ENCODE measurements at regions not wholly inside any gene's neighbourhood (a gene's known extent, or its start where the extent isn't known, plus 50 kb on each side); places are given as distances from the start of the nearest gene placed in this dataset.

DNA sequence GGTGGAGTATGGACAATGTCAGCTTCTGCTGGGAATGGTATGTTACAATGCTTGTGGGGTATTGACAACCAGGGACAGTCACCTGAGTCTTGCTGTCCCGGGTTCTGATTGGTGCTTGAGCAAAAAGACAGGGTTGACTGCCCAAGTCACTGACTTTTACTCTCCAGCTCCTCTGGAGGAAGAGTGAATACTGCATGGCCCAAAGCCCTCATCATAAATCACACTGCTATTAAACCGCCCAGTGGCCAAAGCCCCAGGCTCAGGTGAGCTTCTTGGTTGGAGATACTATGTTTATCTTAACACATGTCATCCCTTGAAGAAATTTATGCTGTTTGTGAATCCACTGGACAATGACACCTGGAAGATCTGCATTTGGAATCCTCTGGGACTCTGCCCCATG is 90.0 kb upstream of the IGFBP3 start:
- H3K9me3 Mint-ChIP-seq = no peaks in the 10 kb centered on the region
- DNase-seq (no peak), ATAC-seq (ENCODE audit: low read depth) (no peak)
- H3K4me1 Mint-ChIP-seq = no peaks in the 10 kb centered on the region
- H3K4me3 Mint-ChIP-seq = no peak overlapping the region
- POLR2A ChIA-PET = no interaction called here
- no peaks in the 10 kb centered on the region for H3K36me3 Mint-ChIP-seq
- no peak overlapping the region for H3K27ac Mint-ChIP-seq
- no peaks in the 10 kb centered on the region for H3K27me3 Mint-ChIP-seq

DNA sequence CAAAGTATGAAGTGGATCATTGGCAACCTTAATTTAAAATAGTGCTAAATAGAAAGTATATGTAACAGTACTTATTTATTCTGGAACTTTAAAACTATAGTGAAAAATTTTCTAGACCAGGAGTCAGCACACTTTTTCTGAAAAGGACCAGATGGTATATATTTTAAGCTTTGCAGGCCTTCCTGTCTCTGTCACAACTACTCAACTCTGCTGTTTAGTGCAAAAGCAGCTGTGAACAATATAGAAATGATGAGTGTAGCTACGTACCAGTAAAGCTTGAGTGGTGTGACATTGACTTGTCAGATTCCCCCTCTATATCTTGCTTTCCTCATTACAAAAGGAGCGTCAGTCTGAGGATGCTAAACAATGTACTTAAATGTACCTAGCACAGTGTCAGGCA is 88.1 kb upstream of the IGFBP3 start:
- ATAC-seq (ENCODE audit: low read depth) (no peak), DNase-seq (no peak)
- no peak overlapping the region for H3K4me3 Mint-ChIP-seq
- H3K27me3 Mint-ChIP-seq = no peaks in the 10 kb centered on the region
- no peaks in the 10 kb centered on the region for H3K9me3 Mint-ChIP-seq
- H3K27ac Mint-ChIP-seq = no peak overlapping the region
- no peaks in the 10 kb centered on the region for H3K4me1 Mint-ChIP-seq
- H3K36me3 Mint-ChIP-seq = no peaks in the 10 kb centered on the region
- POLR2A ChIA-PET = no interaction called here

DNA sequence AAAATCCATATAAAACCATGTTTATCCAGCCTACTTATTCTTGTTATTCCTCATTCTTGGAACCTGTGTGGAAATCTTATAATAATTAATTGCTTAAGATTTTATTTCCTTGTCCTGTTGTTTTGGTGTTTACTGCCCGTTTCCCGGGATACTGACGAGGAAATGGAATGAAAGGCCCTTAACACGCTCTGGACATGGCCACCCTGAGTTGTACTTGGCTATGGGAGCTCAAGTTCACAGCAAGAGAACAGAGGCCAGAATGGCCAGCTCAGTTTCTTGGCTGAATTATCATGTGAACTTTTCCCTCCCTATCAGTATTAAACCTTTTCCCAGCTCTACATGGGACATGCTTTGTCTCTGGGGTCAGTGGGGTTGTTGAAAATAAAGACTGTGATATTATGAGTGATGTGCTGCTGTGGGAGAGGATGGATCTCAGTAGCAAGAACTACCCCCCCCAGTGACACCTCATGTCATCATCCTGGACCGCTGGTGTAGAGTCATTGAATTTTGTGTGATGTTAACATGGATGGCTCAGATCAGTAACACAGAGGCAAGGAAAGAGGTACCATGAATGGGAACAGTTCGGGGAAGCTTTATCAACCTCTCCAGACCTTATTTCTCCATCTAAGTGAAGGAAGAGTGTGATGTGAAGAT is 87.0 kb upstream of the IGFBP3 start:
- no peak for ATAC-seq (ENCODE audit: low read depth)
- Mint-ChIP-seq H3K4me3 (no peak overlapping the region), H3K4me1 (no peaks in the 10 kb centered on the region), H3K9me3 (peaks cover 6% of the 10 kb centered on the region), H3K27me3 (no peaks in the 10 kb centered on the region), H3K27ac (no peak overlapping the region), H3K36me3 (no peaks in the 10 kb centered on the region)
- no peak for DNase-seq
- POLR2A ChIA-PET = no interaction called here

DNA sequence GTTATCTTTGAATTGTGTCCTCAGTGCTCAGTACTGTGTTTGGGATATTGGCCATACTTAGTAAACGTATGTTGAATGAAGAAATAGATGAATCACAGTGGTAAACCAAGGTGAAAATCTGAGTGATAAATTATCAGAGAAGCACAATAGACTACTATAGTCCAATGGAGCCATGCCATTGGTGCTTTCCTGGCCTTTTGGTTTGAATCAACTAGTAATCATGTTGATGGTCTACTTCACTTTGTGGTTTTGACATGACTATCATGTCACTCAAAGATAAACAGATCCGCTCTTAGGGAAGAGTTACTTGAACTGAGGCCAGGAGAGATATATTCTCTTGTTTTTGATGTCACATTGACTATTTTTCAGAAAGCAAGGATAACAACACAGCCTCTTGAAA is 86.1 kb upstream of the IGFBP3 start:
- Mint-ChIP-seq H3K4me1 (no peaks in the 10 kb centered on the region), H3K36me3 (no peaks in the 10 kb centered on the region), H3K4me3 (no peak overlapping the region), H3K27ac (no peak overlapping the region), H3K9me3 (peaks cover 6% of the 10 kb centered on the region), H3K27me3 (no peaks in the 10 kb centered on the region)
- no peak for DNase-seq
- POLR2A ChIA-PET = no interaction called here
- no peak for ATAC-seq (ENCODE audit: low read depth)

DNA sequence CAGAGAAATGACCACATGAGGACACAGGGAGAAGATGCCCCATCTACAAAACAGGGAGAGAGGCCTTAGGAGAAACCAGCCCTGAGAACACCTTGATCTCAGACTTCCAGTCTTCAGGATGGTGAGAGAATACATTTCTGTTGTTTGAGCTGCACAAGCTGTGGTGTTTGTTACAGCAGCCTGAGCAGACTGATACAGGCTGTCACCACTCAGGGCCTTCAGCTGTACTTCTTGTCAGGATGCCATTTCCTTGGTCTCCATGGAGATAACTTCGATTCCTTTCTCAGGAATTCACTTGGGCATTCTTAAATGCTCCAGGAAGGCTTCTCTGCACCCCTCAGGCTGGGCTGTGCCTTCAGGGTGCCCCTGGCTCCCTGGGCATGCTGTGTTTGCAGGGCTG is 85.7 kb upstream of the IGFBP3 start:
- Mint-ChIP-seq H3K27ac (no peak overlapping the region), H3K4me1 (no peaks in the 10 kb centered on the region), H3K36me3 (no peaks in the 10 kb centered on the region), H3K4me3 (no peak overlapping the region), H3K9me3 (peaks cover 6% of the 10 kb centered on the region), H3K27me3 (no peaks in the 10 kb centered on the region)
- POLR2A ChIA-PET = no interaction called here
- no peak for ATAC-seq (ENCODE audit: low read depth)
- DNase-seq = no peak

DNA sequence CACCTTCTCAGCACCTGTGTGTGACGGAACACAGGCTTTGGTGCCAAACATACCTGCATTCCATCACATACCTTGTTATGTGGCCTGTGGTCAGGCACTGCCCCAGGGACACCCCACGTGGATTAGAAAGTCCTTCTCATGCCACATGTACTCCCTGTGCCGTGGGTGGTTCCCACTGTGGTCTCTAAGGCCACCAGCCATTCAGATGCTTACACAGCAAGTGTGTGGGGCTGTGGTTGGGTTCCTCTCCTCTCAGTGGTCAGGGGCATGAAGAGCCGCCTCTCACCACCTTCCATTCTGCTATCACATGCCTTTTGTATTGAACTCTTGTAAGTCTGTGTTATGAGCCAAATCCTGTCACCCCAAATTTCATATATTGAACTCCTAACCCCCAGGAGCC is 85.1 kb upstream of the IGFBP3 start:
- Mint-ChIP-seq H3K36me3 (no peaks in the 10 kb centered on the region), H3K9me3 (peaks cover 6% of the 10 kb centered on the region), H3K4me1 (no peaks in the 10 kb centered on the region), H3K4me3 (no peak overlapping the region), H3K27me3 (no peaks in the 10 kb centered on the region), H3K27ac (no peak overlapping the region)
- DNase-seq = no peak
- ATAC-seq (ENCODE audit: low read depth) = no peak
- POLR2A ChIA-PET = no interaction called here

DNA sequence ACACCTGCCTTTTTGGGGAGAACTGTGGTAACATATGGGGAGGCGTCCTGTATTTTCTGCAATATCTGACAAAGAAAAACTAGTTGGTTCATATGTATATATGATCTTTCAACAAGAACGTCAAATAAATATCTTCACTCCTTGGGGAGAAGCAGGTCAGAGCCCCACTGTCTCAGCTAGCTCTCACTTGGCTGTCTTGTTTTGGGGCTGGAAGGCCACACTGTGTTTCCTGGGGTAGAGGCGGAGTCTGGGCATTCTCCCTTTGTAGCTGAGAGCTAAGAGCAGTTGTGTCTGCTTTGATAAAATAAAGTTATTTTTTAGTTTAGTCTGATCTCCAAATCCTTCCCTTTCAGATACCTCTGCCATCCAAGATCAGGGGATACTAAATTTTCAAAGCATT is 83.9 kb upstream of the IGFBP3 start:
- Mint-ChIP-seq H3K9me3 (peaks cover 7% of the 10 kb centered on the region), H3K27ac (no peak overlapping the region), H3K4me1 (no peaks in the 10 kb centered on the region), H3K36me3 (no peaks in the 10 kb centered on the region), H3K27me3 (no peaks in the 10 kb centered on the region), H3K4me3 (no peak overlapping the region)
- ATAC-seq (ENCODE audit: low read depth) (no peak), DNase-seq (no peak)
- POLR2A ChIA-PET = no interaction called here

DNA sequence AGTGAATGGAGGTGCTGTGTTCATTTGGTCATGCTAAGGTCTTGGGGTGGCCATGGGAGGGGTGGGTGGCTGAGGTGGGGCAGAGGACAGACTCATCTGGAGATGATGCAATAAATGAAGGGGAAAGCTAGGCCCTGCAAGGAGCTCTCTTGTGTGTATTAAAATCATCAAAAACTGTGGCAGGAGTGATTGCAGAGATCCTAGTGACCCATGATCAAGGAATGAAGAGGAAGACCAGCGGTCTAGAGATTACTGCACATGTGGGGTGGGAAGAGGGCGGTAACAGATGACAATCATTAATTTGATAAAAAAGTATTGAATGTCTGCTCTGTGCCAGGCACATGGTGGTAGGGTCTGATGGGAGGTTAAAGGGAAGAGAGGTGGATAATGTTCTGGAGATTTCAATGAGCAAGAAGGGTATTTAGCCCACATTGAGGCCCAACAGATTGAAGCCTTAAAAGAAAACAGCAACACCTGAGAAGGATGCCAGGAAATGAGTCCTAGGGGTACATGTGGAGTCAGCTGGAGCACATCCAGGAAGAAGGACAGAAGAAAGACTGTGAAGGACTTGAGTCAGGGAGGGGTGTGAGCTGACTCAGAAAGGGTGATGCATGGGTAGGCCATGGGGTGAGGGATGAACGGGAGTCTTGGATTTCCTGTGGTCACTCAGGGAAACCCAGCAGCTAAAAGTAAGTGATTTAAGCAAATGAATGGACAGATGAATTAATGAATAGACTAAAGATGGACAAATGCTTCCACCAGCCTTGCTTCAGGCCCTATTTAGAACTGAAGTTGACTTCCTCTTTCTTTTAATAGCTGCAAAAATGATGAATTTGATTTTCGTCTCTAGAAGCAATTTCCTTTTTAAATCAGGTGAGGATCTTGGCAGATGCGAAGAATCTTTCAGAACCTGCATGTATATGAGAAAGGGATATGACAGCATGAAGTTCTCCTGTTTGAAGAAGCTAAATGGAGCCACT is 83.1 kb upstream of the IGFBP3 start:
- H3K27me3 Mint-ChIP-seq = no peaks in the 10 kb centered on the region
- POLR2A ChIA-PET = no interaction called here
- H3K4me1 Mint-ChIP-seq = no peaks in the 10 kb centered on the region
- DNase-seq (no peak), ATAC-seq (ENCODE audit: low read depth) (no peak)
- peaks cover 7% of the 10 kb centered on the region for H3K9me3 Mint-ChIP-seq
- H3K36me3 Mint-ChIP-seq = no peaks in the 10 kb centered on the region
- H3K27ac Mint-ChIP-seq = no peak overlapping the region
- H3K4me3 Mint-ChIP-seq = no peak overlapping the region

DNA sequence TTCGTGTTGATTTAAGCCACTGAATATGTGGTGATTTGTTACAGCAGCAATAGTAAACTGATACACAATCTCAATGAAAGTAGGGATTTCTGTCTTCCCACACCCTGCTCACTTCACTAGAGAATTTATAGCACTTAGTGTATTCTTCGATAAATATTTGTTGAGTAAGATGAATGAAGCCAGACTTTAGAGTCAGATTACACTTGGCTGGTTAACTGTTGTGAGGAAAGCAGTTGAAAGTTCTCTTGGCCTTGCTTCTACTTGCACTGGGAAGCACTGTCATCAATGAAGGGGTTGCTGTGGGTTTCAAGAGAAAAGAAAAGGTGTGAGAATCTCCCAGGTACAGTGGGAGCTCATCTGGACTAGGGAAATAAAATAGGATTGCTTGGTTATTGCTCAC is 82.1 kb upstream of the IGFBP3 start:
- Mint-ChIP-seq H3K4me3 (no peak overlapping the region), H3K9me3 (peaks cover 10% of the 10 kb centered on the region), H3K27me3 (no peaks in the 10 kb centered on the region), H3K27ac (no peak overlapping the region), H3K4me1 (no peaks in the 10 kb centered on the region), H3K36me3 (no peaks in the 10 kb centered on the region)
- POLR2A ChIA-PET = no interaction called here
- no peak for ATAC-seq (ENCODE audit: low read depth)
- DNase-seq = no peak

DNA sequence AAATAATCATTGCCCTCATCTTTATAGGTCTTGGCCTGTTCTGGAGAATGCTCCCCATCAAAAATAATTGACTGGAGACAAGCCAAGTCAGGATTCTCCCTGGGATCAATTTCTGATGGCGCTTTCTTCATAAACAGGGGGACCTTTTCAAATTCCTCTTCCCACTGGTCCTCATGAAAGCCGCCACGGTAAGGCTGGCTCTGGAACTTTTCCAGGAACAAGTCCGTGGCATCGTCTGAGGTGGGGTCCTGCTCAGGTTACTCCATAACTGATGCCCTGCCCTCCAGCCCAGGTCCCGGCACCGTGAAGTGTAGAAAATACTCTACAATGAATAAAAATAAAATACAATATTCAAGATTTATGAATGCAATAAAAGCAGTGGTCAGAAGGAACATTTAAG is 79.4 kb upstream of the IGFBP3 start:
- Mint-ChIP-seq H3K36me3 (peaks cover 4% of the 10 kb centered on the region), H3K4me3 (no peak overlapping the region), H3K9me3 (peaks cover 18% of the 10 kb centered on the region), H3K27me3 (no peaks in the 10 kb centered on the region), H3K27ac (no peak overlapping the region), H3K4me1 (no peaks in the 10 kb centered on the region)
- POLR2A ChIA-PET = no interaction called here
- DNase-seq = no peak
- no peak for ATAC-seq (ENCODE audit: low read depth)

DNA sequence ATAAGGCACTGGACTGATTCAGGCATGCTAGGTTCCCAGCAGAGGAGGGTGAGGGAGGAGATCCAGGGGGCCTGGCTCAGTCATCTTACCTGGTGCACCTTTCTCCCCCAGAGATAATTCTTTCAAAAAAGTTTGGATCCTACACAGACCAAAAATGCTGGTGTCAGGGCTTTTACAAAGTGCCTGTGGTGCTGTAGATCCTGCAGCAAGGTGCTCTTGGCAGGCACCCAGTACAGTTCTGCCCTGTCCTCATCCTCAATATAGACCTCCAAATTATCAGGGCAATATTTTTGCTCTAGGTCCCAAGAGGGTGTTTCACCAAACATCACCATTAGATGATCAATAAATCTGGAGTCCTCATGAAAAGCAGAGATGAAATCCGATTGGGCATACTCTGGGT is 78.5 kb upstream of the IGFBP3 start:
- DNase-seq = no peak
- no peak for ATAC-seq (ENCODE audit: low read depth)
- Mint-ChIP-seq H3K36me3 (peaks cover 4% of the 10 kb centered on the region), H3K4me3 (no peak overlapping the region), H3K27me3 (no peaks in the 10 kb centered on the region), H3K4me1 (no peaks in the 10 kb centered on the region), H3K9me3 (peaks cover 21% of the 10 kb centered on the region), H3K27ac (peak overlapping the region; percentile 26)
- POLR2A ChIA-PET = no interaction called here

DNA sequence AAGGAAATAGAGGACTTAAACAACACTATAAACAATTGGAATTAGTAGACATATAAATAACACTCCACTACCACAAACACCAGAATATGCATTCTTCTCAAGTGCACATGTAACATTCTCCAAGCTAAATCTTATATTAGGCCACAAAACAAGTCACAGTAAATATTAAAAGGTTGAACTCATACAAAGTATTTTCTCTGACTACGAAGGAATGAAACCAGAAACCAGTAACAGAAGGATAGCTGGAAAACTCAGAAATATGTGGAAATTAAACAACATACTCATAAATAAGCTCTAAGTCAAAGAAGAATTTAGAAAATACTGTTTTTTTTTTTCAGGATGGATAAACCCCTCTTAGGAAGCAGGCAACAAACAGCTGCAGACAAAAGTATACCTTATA is 77.4 kb upstream of the IGFBP3 start:
- no peak overlapping the region for H3K27ac Mint-ChIP-seq
- POLR2A ChIA-PET = no interaction called here
- peaks cover 4% of the 10 kb centered on the region for H3K36me3 Mint-ChIP-seq
- H3K4me3 Mint-ChIP-seq = no peak overlapping the region
- H3K4me1 Mint-ChIP-seq = no peaks in the 10 kb centered on the region
- H3K27me3 Mint-ChIP-seq = no peaks in the 10 kb centered on the region
- DNase-seq = no peak
- no peak for ATAC-seq (ENCODE audit: low read depth)
- H3K9me3 Mint-ChIP-seq = peaks cover 18% of the 10 kb centered on the region

DNA sequence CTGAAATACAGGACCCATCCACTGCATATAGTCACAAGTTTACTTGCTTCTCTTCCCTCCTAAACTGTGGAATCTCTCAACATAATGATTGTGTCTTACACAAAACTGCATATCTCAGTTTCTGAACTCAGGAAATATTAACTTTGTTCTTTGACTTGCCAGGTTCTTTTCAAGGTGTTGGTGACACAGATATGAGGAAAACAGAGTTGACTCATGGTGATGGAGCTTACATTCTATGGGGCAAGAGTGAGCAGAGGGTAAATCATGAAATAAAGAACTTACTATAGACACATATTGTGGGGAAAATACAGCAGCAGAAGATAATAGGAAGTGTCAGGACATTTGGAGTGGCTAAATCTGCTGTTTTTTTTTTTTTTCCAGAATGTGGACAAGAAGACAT is 72.5 kb upstream of the IGFBP3 start:
- Mint-ChIP-seq H3K27ac (no peak overlapping the region), H3K27me3 (no peaks in the 10 kb centered on the region), H3K4me1 (no peaks in the 10 kb centered on the region), H3K9me3 (peaks cover 16% of the 10 kb centered on the region), H3K4me3 (no peak overlapping the region), H3K36me3 (peaks cover 6% of the 10 kb centered on the region)
- DNase-seq = no peak
- no peak for ATAC-seq (ENCODE audit: low read depth)
- POLR2A ChIA-PET = no interaction called here

DNA sequence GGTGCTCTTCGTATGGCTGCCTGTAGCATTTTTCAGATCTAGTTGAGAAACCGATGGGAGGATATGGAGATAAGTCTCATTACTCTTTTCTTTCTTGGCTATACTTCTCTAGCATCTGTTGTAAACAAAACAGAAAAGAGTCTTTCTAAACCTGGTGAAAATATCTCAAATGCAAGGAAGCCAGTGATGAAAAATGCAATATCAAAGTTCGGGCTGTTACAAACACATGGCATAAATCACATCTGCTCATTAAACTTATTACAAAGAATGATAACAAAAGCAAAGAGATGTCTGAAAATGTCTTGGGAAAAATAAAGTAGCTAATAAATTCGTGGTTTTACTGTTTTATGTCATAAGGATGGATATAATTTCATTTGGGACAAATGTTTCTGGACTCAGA is 71.8 kb upstream of the IGFBP3 start:
- H3K4me3 Mint-ChIP-seq = no peak overlapping the region
- H3K36me3 Mint-ChIP-seq = peaks cover 6% of the 10 kb centered on the region
- no peaks in the 10 kb centered on the region for H3K4me1 Mint-ChIP-seq
- H3K27me3 Mint-ChIP-seq = no peaks in the 10 kb centered on the region
- no peak for DNase-seq
- no peak for ATAC-seq (ENCODE audit: low read depth)
- POLR2A ChIA-PET = no interaction called here
- peaks cover 13% of the 10 kb centered on the region for H3K9me3 Mint-ChIP-seq
- H3K27ac Mint-ChIP-seq = no peak overlapping the region
